ENCODE measurements at regions not wholly inside any gene's neighbourhood (a gene's known extent, or its start where the extent isn't known, plus 50 kb on each side); places are given as distances from the start of the nearest gene placed in this dataset.

GRCh38 chr13:109872864-109873263 lies 86.5 kb upstream of the IRS2 start:
- DNase-seq, result no peak

GRCh38 chr13:109870696-109871370 lies 84.5 kb upstream of the IRS2 start:
- Histone ChIP-seq H3K4me1 (peaks cover 4 to 24% (median 6%) of the 10 kb centered on the region in 3 donors), H3K27ac (no peak overlapping the region), H3K36me3 (no peaks in the 10 kb centered on the region), H3K4me3 (no peak overlapping the region), H3K27me3 (no peaks in the 10 kb centered on the region), H3K9me3 (no peaks in the 10 kb centered on the region)
- DNase-seq, result no peak
- TF ChIP-seq, protein P1, sequence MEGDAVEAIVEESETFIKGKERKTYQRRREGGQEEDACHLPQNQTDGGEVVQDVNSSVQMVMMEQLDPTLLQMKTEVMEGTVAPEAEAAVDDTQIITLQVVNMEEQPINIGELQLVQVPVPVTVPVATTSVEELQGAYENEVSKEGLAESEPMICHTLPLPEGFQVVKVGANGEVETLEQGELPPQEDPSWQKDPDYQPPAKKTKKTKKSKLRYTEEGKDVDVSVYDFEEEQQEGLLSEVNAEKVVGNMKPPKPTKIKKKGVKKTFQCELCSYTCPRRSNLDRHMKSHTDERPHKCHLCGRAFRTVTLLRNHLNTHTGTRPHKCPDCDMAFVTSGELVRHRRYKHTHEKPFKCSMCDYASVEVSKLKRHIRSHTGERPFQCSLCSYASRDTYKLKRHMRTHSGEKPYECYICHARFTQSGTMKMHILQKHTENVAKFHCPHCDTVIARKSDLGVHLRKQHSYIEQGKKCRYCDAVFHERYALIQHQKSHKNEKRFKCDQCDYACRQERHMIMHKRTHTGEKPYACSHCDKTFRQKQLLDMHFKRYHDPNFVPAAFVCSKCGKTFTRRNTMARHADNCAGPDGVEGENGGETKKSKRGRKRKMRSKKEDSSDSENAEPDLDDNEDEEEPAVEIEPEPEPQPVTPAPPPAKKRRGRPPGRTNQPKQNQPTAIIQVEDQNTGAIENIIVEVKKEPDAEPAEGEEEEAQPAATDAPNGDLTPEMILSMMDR (IDR thresholded peaks at IDR 0.05), result no peak
- TF ChIP-seq POLR2A (IDR thresholded peaks at IDR 0.05), result no peak
- intact Hi-C loops (cut with DNase I), result no loop called here
- 82 to 84% methylated on average over 9 of the region's 9 CpGs for WGBS, 2 donors

More at GRCh38 chr13:109872864-109873263, 86.5 kb upstream of the IRS2 start:
- Histone ChIP-seq H3K27ac (no peak overlapping the region), H3K36me3 (no peaks in the 10 kb centered on the region), H3K9me3 (no peaks in the 10 kb centered on the region), H3K4me3 (no peak overlapping the region), H3K27me3 (no peaks in the 10 kb centered on the region), H3K4me1 (peaks cover 4 to 24% (median 6%) of the 10 kb centered on the region in 3 donors)
- no CpG with 5 or more reads among the region's 1 CpG for WGBS, 2 donors
- intact Hi-C loops (cut with DNase I), result no loop called here
- no peak for TF ChIP-seq POLR2A (IDR thresholded peaks at IDR 0.05)
- TF ChIP-seq, protein P1 (IDR thresholded peaks at IDR 0.05), result no peak

DNA sequence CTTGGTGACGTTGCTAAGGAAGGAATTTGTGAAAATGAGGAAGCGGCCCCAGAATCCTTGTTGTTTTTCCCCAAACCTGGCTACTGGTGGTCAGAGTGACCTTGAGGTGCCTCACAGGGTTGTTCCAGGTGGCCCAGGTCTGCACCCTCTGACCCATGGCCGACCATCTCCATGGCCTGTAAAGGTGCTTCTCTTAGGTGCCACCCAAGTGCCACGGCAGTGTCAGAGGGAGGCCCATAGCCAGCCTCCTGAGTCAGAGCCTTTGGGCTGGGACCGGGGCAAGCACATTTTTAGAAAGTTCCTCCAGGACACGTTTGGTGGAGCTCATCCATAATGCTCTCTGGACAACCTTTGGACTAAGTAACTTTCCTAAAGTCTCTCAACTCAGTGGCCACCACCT lies 83.9 kb upstream of the IRS2 start:
- no peaks in the 10 kb centered on the region for H3K9me3 ChIP-seq
- no peaks in the 10 kb centered on the region for H3K36me3 ChIP-seq
- peak overlapping the region in 2 of 4 donors; percentile 36 to 60 for H3K4me3 ChIP-seq
- TF ChIP-seq POLR2A (IDR thresholded peaks at IDR 0.05), result no peak
- TF ChIP-seq, protein P1 (IDR thresholded peaks at IDR 0.05), result no peak
- 72 to 90% methylated on average over 4 to 5 of the region's 6 CpGs for WGBS, 2 donors
- H3K27ac ChIP-seq, result peak overlapping the region in 1 of 4 donors; percentile 54
- intact Hi-C loops (cut with DNase I), result no loop called here
- H3K4me1 ChIP-seq, result peaks cover 4 to 24% (median 6%) of the 10 kb centered on the region in 3 donors
- DNase-seq, result no peak
- H3K27me3 ChIP-seq, result no peaks in the 10 kb centered on the region

- H3K4me3 ChIP-seq, result peak overlapping the region; percentile 16 to 60 (median 38)
- TF ChIP-seq POLR2A (IDR thresholded peaks at IDR 0.05), result no peak
- TF ChIP-seq, protein P1 (IDR thresholded peaks at IDR 0.05), result peak in 1 of 6 experiments; percentile 7
- no peaks in the 10 kb centered on the region for H3K9me3 ChIP-seq
- H3K27me3 ChIP-seq, result no peaks in the 10 kb centered on the region
- H3K4me1 ChIP-seq, result peaks cover 4 to 24% (median 6%) of the 10 kb centered on the region in 3 donors
- DNase-seq, result no peak
- 27 to 61% methylated on average over 35 to 39 of the region's 43 CpGs for WGBS, 2 donors
- intact Hi-C loops (cut with DNase I), result no loop called here
- peak overlapping the region in 2 of 4 donors; percentile 4 to 54 for H3K27ac ChIP-seq
- H3K36me3 ChIP-seq, result no peaks in the 10 kb centered on the region
Observed at GRCh38 chr13:109869312-109870237, 83.2 kb upstream of the IRS2 start.

All from esophagus squamous epithelium (tissue), 5 donors.